Keratinocyte (primary cell): ENCODE measurements at regions not wholly inside any gene's neighbourhood (a gene's known extent, or its start where the extent isn't known, plus 50 kb on each side); places are given as distances from the start of the nearest gene placed in this dataset.

Source experiments
- DNase-seq: peaks from one replicate; pipeline ENCODE4 v3.0.0-alpha.2; 2011; ENCODE audit warnings: low read depth, missing footprints, low spot score
- FAIRE-seq: peaks from 2 replicates; lab custom pipeline; 2011; peaks lifted over from hg19 to GRCh38; lab: Jason Lieb, UNC
- H2AFZ ChIP-seq: 2 replicates; pipeline ENCODE4 v1.6.0; 2012; ENCODE audit warnings: low read length, control low read depth, inconsistent platforms; ENCODE audit not compliant: control insufficient read depth
- H3K27ac ChIP-seq: 2 replicates; pipeline ENCODE4 v1.5.1; 2011; ENCODE audit warnings: low read length; ENCODE audit not compliant: control insufficient read depth, insufficient read depth
- H3K27me3 ChIP-seq: 3 replicates; pipeline ENCODE4 v1.6.0; 2011; ENCODE audit warnings: low read length; ENCODE audit not compliant: control insufficient read depth, insufficient read depth; ENCODE audit errors: extremely low read depth
- H3K36me3 ChIP-seq, 2 experiments: 2 replicates in 1 of 2; 3 replicates in 1 of 2; pipeline ENCODE4 v1.5.1; 2011; ENCODE audit warnings: low read length in 2 of 2, mild to moderate bottlenecking in 1 of 2; ENCODE audit not compliant: control insufficient read depth in 2 of 2, insufficient read depth in 2 of 2; ENCODE audit errors: extremely low read depth in 1 of 2
- H3K4me1 ChIP-seq: 3 replicates; pipeline ENCODE4 v1.5.1; 2011; ENCODE audit warnings: low read length; ENCODE audit not compliant: control insufficient read depth, insufficient read depth; ENCODE audit errors: extremely low read depth
- H3K4me2 ChIP-seq: 3 replicates; pipeline ENCODE4 v1.6.0; 2011; ENCODE audit warnings: low read depth, low read length; ENCODE audit not compliant: control insufficient read depth, insufficient read depth; ENCODE audit errors: extremely low read depth
- H3K4me3 ChIP-seq, 3 experiments: fragments of 200-600 bp in 1 of 3; sonication (generic) in 1 of 3; 2 replicates in 2 of 3; 3 replicates in 1 of 3; pipeline ENCODE4 v1.5.1; 2011 to 2016; ENCODE audit warnings: low read length in 3 of 3, mild to moderate bottlenecking in 3 of 3, control low read depth in 2 of 3, inconsistent platforms in 1 of 3, low read depth in 1 of 3, mixed read lengths in 1 of 3, mixed run types in 1 of 3, moderate library complexity in 1 of 3; ENCODE audit not compliant: control insufficient read depth in 2 of 3, insufficient read depth in 2 of 3; ENCODE audit errors: extremely low read depth in 1 of 3
- H3K79me2 ChIP-seq: 2 replicates; pipeline ENCODE4 v1.6.0; 2012; ENCODE audit warnings: low read length; ENCODE audit not compliant: control insufficient read depth, insufficient read depth
- H3K9ac ChIP-seq: 3 replicates; pipeline ENCODE4 v1.6.0; 2011; ENCODE audit warnings: low read length; ENCODE audit not compliant: control insufficient read depth, insufficient read depth; ENCODE audit errors: extremely low read depth
- H3K9me1 ChIP-seq: 3 replicates; pipeline ENCODE4 v1.6.0; 2011; ENCODE audit warnings: low read length; ENCODE audit not compliant: control insufficient read depth, insufficient read depth; ENCODE audit errors: extremely low read depth
- H3K9me3 ChIP-seq: 2 replicates; pipeline ENCODE4 v1.5.1; 2012; ENCODE audit warnings: low read depth, low read length; ENCODE audit not compliant: control insufficient read depth
- H4K20me1 ChIP-seq: 3 replicates; pipeline ENCODE4 v1.6.0; 2011; ENCODE audit warnings: low read length; ENCODE audit not compliant: control insufficient read depth, insufficient read depth; ENCODE audit errors: extremely low read depth
- CTCF ChIP-seq, 3 experiments: IDR thresholded peaks in 1 of 3; conservative IDR thresholded peaks in 1 of 3; optimal IDR thresholded peaks in 1 of 3; 2 replicates in 2 of 3; 3 replicates in 1 of 3; pipeline versions ENCODE3 to v1.5.1; 2011; ENCODE audit warnings: low read length in 3 of 3, mild to moderate bottlenecking in 3 of 3, moderate library complexity in 2 of 3, control low read depth in 1 of 3, inconsistent platforms in 1 of 3; ENCODE audit not compliant: insufficient read depth in 2 of 3; ENCODE audit errors: extremely low read depth in 1 of 3
- EZH2 ChIP-seq: IDR thresholded peaks from one replicate; pipeline ENCODE4 v1.6.1; 2012; ENCODE audit warnings: inconsistent platforms, mild to moderate bottlenecking, low read length, moderate library complexity
- dilution Hi-C: fragments of 300-500 bp; cut with MboI; formaldehyde crosslinking; loops from one replicate; pipeline ENCODE4 v1.7.0; 2020; ENCODE audit warnings: low sequenced_read_pairs; ENCODE audit not compliant: extremely low pct_ligation_motif_present

DNA sequence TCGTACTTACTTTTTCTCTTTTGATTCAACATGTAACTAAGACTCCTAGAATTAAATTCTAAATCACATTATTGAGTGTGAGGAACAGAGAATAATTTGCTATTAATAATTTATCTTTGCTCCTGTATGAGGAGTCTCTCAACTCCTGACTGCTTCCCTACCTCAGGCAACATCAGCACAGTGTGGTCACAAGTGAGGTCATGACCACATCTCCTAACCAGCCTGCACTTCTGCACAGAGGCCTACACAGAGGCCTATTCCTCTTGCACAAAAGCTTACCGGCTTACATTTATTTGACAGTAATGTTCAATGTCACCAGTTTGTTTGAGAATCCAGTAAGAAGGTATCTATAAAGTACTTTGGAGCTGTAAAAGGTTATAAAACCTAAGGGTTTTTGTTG, 637.4 kb upstream of the MARCKS start:
- Histone ChIP-seq H3K36me3 (no peaks in the 10 kb centered on the region), H3K9ac (no peak overlapping the region), H4K20me1 (no peaks in the 10 kb centered on the region), H3K79me2 (no peaks in the 10 kb centered on the region), H3K4me1 (no peaks in the 10 kb centered on the region), H3K4me2 (no peak overlapping the region), H3K9me1 (no peaks in the 10 kb centered on the region), H3K9me3 (no peaks in the 10 kb centered on the region), H3K4me3 (no peak overlapping the region), H2AFZ (no peak overlapping the region), H3K27me3 (no peaks in the 10 kb centered on the region), H3K27ac (no peak overlapping the region)
- FAIRE-seq (no peak), DNase-seq (no peak)
- TF ChIP-seq CTCF (optimal IDR thresholded peaks at IDR 0.05 in 1 of 3, IDR thresholded peaks at IDR 0.05 in 1 of 3, conservative IDR thresholded peaks at IDR 0.05 in 1 of 3; ENCODE audit: extremely low read depth in 1 of 3, insufficient read depth in 2 of 3, low read length in 3 of 3), result no peak
- no peak for TF ChIP-seq EZH2
- dilution Hi-C loops, result no loop called here

DNA sequence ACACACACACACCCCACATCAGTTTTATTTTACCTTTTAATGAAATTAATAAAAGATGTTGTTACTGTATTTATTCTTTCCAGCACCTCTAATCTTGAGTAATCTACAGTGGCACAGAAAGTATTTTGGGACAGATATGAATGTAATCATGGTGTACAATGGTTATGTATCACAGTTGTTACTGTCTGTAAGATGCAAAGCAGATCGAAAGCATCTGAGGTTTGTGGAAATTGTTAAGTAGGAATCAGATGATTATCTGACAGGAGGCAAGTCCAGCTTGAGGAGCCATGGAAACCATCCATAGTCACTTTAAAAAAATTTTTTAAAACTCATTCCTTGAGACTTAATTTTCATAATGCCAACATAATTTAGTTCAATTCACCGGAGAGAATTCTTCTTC, 636.3 kb upstream of the MARCKS start:
- H3K4me3 ChIP-seq, result no peak overlapping the region
- no peaks in the 10 kb centered on the region for H3K27me3 ChIP-seq
- H3K9me1 ChIP-seq, result no peaks in the 10 kb centered on the region
- no peak for FAIRE-seq
- H2AFZ ChIP-seq, result no peak overlapping the region
- H3K36me3 ChIP-seq, result no peaks in the 10 kb centered on the region
- no peaks in the 10 kb centered on the region for H3K79me2 ChIP-seq
- H3K4me2 ChIP-seq, result no peak overlapping the region
- H3K9me3 ChIP-seq, result no peaks in the 10 kb centered on the region
- no peak overlapping the region for H3K9ac ChIP-seq
- no peak overlapping the region for H3K27ac ChIP-seq
- H4K20me1 ChIP-seq, result no peaks in the 10 kb centered on the region
- TF ChIP-seq EZH2 (no peak), CTCF (optimal IDR thresholded peaks at IDR 0.05 in 1 of 3, IDR thresholded peaks at IDR 0.05 in 1 of 3, conservative IDR thresholded peaks at IDR 0.05 in 1 of 3; ENCODE audit: extremely low read depth in 1 of 3, insufficient read depth in 2 of 3, low read length in 3 of 3) (no peak)
- H3K4me1 ChIP-seq, result no peaks in the 10 kb centered on the region
- no peak for DNase-seq
- dilution Hi-C loops, result no loop called here
